HG03565 (cell line): ENCODE measurements at regions not wholly inside any gene's neighbourhood (a gene's known extent, or its start where the extent isn't known, plus 50 kb on each side); places are given as distances from the start of the nearest gene placed in this dataset.
"Not testable (repeated sequence)": the region's sequence is repeated elsewhere in the genome, so short reads cannot be mapped to it uniquely, and the experiment has no call there.

Experiments used
- ATAC-seq: cut with Tn5 transposase; IDR thresholded peaks from one replicate; pipeline ENCODE4 v1.9.1; 2021; ENCODE audit warnings: mild to moderate bottlenecking, moderate library complexity; ENCODE audit not compliant: unreplicated experiment

GRCh38 chr3:59245300-59245858 is 195.6 kb upstream of the CFAP20DC start:
- ATAC-seq: no peak

GRCh38 chr3:59244343-59244742 is 194.5 kb upstream of the CFAP20DC start:
- no peak for ATAC-seq

GRCh38 chr3:59243476-59243875 is 193.7 kb upstream of the CFAP20DC start:
- ATAC-seq: no peak

GRCh38 chr3:59240666-59241255 is 190.9 kb upstream of the CFAP20DC start:
- ATAC-seq: no peak

GRCh38 chr3:59237121-59237520 is 187.3 kb upstream of the CFAP20DC start:
- no peak for ATAC-seq

- ATAC-seq: peak; percentile 72
Measured at GRCh38 chr3:59235634-59236012, 185.8 kb upstream of the CFAP20DC start.

- peak; percentile 15 for ATAC-seq
Measured at GRCh38 chr3:59234884-59235633, 185.2 kb upstream of the CFAP20DC start.

GRCh38 chr3:59230379-59230778 is 180.6 kb upstream of the CFAP20DC start:
- ATAC-seq: not testable (repeated sequence)

GRCh38 chr3:59213860-59214259 is 164.0 kb upstream of the CFAP20DC start:
- ATAC-seq: no peak

- ATAC-seq: peak; percentile 73
Measured at GRCh38 chr3:59212128-59212779, 162.4 kb upstream of the CFAP20DC start.

- ATAC-seq: no peak
Measured at GRCh38 chr3:59210260-59210659, 160.4 kb upstream of the CFAP20DC start.

- ATAC-seq: no peak
Measured at GRCh38 chr3:59192473-59192872, 142.6 kb upstream of the CFAP20DC start.

- ATAC-seq: no peak
Measured at GRCh38 chr3:59191651-59192050, 141.8 kb upstream of the CFAP20DC start.

- no peak for ATAC-seq
Measured at GRCh38 chr3:59189939-59190338, 140.1 kb upstream of the CFAP20DC start.

GRCh38 chr3:59189526-59189925 is 139.7 kb upstream of the CFAP20DC start:
- no peak for ATAC-seq

- no peak for ATAC-seq
Measured at GRCh38 chr3:59186725-59187124, 136.9 kb upstream of the CFAP20DC start.

- ATAC-seq: no peak
Measured at GRCh38 chr3:59185591-59186369, 136.0 kb upstream of the CFAP20DC start.

GRCh38 chr3:59180006-59180405 is 130.2 kb upstream of the CFAP20DC start:
- ATAC-seq: no peak

GRCh38 chr3:59178698-59179097 is 128.9 kb upstream of the CFAP20DC start:
- no peak for ATAC-seq

- no peak for ATAC-seq
Measured at GRCh38 chr3:59171491-59171890, 121.7 kb upstream of the CFAP20DC start.

- ATAC-seq: not testable (repeated sequence)
Measured at GRCh38 chr3:59170166-59170565, 120.3 kb upstream of the CFAP20DC start.
